Panc1 (cell line): ENCODE measurements at regions not wholly inside any gene's neighbourhood (a gene's known extent, or its start where the extent isn't known, plus 50 kb on each side); places are given as distances from the start of the nearest gene placed in this dataset.

Source experiments
- ATAC-seq: fragments of 200-7000 bp; cut with Tn5 transposase; 2 replicates; pipeline ENCODE4 v1.9.1; 2020; ENCODE audit warnings: mild to moderate bottlenecking, moderate library complexity
- BruUV-seq: library from RNA; stranded (reverse); fragments of 400-500 nt; replicated peaks from 2 replicates; lab custom pipeline; 2021; lab: Mats Ljungman, UMichigan
- CTCF ChIA-PET: fragments of 300-600 bp; sonication (Branson Sonifier 250); formaldehyde crosslinking; loops from one replicate; lab custom pipeline; 2022; ENCODE audit warnings: antibody characterized with exemption; lab: Charles Lee
- POLR2A ChIA-PET: fragments of 300-600 bp; sonication (Branson Sonifier 250); formaldehyde crosslinking; loops from one replicate; lab custom pipeline; 2022; ENCODE audit warnings: antibody characterized with exemption; lab: Charles Lee
- DNase-seq: peaks from one replicate; pipeline ENCODE4 v3.0.0-alpha.2; 2010; ENCODE audit warnings: low read depth, low spot score
- H3K27ac ChIP-seq: 2 replicates; pipeline ENCODE4 v1.5.1; 2011; ENCODE audit warnings: mild to moderate bottlenecking, low read length, inconsistent platforms
- H3K27me3 ChIP-seq: fragments of 200-500 bp; sonication (Bioruptor generic); 2 replicates; pipeline ENCODE4 v1.6.0; 2014; ENCODE audit warnings: low read length, inconsistent platforms; ENCODE audit not compliant: control insufficient read depth, insufficient read depth
- H3K36me3 ChIP-seq: fragments of 200-500 bp; sonication (Bioruptor generic); 2 replicates; pipeline ENCODE4 v1.5.1; 2014; ENCODE audit warnings: inconsistent platforms, mild to moderate bottlenecking, low read length, moderate library complexity; ENCODE audit not compliant: control insufficient read depth, insufficient read depth
- H3K4me1 ChIP-seq: 2 replicates; pipeline ENCODE4 v1.5.1; 2011; ENCODE audit warnings: inconsistent platforms, mild to moderate bottlenecking, low read length, moderate library complexity; ENCODE audit not compliant: control insufficient read depth, insufficient read depth
- H3K4me3 ChIP-seq, 2 experiments: 2 replicates each; pipeline ENCODE4 v1.5.1; 2011 to 2012; ENCODE audit warnings: low read depth in 2 of 2, low read length in 2 of 2, mild to moderate bottlenecking in 2 of 2, inconsistent platforms in 1 of 2, moderate library complexity in 1 of 2
- H3K9me3 ChIP-seq: fragments of 200-500 bp; sonication (Bioruptor generic); 2 replicates; pipeline ENCODE4 v1.5.1; 2014; ENCODE audit warnings: low read depth, mild to moderate bottlenecking, inconsistent platforms, low read length, moderate library complexity; ENCODE audit not compliant: control insufficient read depth, insufficient read depth
- CTCF ChIP-seq: fragments of 450-650 bp; IDR thresholded peaks from 2 replicates; pipeline ENCODE4 v1.5.1; 2017; ENCODE audit warnings: mild to moderate bottlenecking
- POLR2AphosphoS5 ChIP-seq: IDR thresholded peaks from 2 replicates; pipeline ENCODE4 v1.6.1; 2012; ENCODE audit warnings: mild to moderate bottlenecking, low read depth, low read length, moderate library complexity
- REST ChIP-seq, 2 experiments: IDR thresholded peaks; 2 replicates each; pipeline ENCODE4 v1.6.1; 2011 to 2012; ENCODE audit warnings: low read depth in 2 of 2, control low read depth in 1 of 2, low read length in 1 of 2, mild to moderate bottlenecking in 1 of 2, moderate library complexity in 1 of 2; ENCODE audit not compliant: insufficient read depth in 1 of 2
- SIN3A ChIP-seq: IDR thresholded peaks from 2 replicates; pipeline ENCODE4 v1.6.1; 2012; ENCODE audit warnings: low read depth, mild to moderate bottlenecking, low read length, moderate library complexity, borderline replicate concordance; ENCODE audit not compliant: insufficient read depth
- TCF7L2 ChIP-seq: IDR thresholded peaks from 2 replicates; pipeline ENCODE4 v1.6.1; 2011; ENCODE audit warnings: mild to moderate bottlenecking, low read depth, low read length, inconsistent platforms
- in situ Hi-C: cut with HindIII; loops from 2 replicates; pipeline ENCODE4 v1.10.0; 2016; ENCODE audit warnings: low sequenced_read_pairs, low pct_unique_long_range_greater_than_20kb
- intact Hi-C: fragments of 100-400 bp; cut with micrococcal nuclease; formaldehyde crosslinking; loops from one replicate; pipeline ENCODE4 v1.10.0; 2022; ENCODE audit not compliant: unreplicated experiment

- TF ChIP-seq TCF7L2, result no peak
- TF ChIP-seq REST (IDR thresholded peaks at IDR 0.05; ENCODE audit: insufficient read depth in 1 of 2, low read depth in 2 of 2, low read length in 1 of 2), result no peak
- TF ChIP-seq POLR2AphosphoS5, result no peak
- no peak for TF ChIP-seq CTCF
- Histone ChIP-seq H3K4me3 (no peak overlapping the region), H3K27me3 (no peaks in the 10 kb centered on the region), H3K36me3 (no peaks in the 10 kb centered on the region), H3K9me3 (no peaks in the 10 kb centered on the region), H3K4me1 (no peaks in the 10 kb centered on the region), H3K27ac (no peak overlapping the region)
- ChIA-PET POLR2A (no interaction called here), CTCF (no interaction called here)
- ATAC-seq (no peak), DNase-seq (no peak)
- no TSS peak for BruUV-seq
- intact Hi-C loops, result no loop called here
- in situ Hi-C loops, result no loop called here
Measured at GRCh38 chr7:89618274-89618673, 536.0 kb upstream of the STEAP1 start.

- no peak for TF ChIP-seq SIN3A
- TF ChIP-seq CTCF, result no peak
- TF ChIP-seq POLR2AphosphoS5, result no peak
- TF ChIP-seq REST (IDR thresholded peaks at IDR 0.05; ENCODE audit: insufficient read depth in 1 of 2, low read depth in 2 of 2, low read length in 1 of 2), result no peak
- no peak for TF ChIP-seq TCF7L2
- no peak overlapping the region for H3K4me3 ChIP-seq
- ChIA-PET CTCF (no interaction called here), POLR2A (no interaction called here)
- in situ Hi-C loops (no loop called here), intact Hi-C loops (loop anchor here (10.0 kb wide), 1 partner anchor 1077 kb away; no protein-coding TSS in a partner anchor)
- DNase-seq (no peak), ATAC-seq (no peak)
- no peaks in the 10 kb centered on the region for H3K9me3 ChIP-seq
- no peaks in the 10 kb centered on the region for H3K27me3 ChIP-seq
- no peaks in the 10 kb centered on the region for H3K4me1 ChIP-seq
- no peak overlapping the region for H3K27ac ChIP-seq
- H3K36me3 ChIP-seq, result no peaks in the 10 kb centered on the region
- no TSS peak for BruUV-seq
Measured at GRCh38 chr7:89621925-89622641, 532.2 kb upstream of the STEAP1 start.
